Loucy (cell line): ENCODE measurements at regions not wholly inside any gene's neighbourhood (a gene's known extent, or its start where the extent isn't known, plus 50 kb on each side); places are given as distances from the start of the nearest gene placed in this dataset.

Source experiments
- H2AFZ ChIP-seq: fragments of 200-600 bp; sonication (generic); 2 replicates; pipeline ENCODE4 v1.6.0; 2016; ENCODE audit warnings: antibody characterized with exemption, mild to moderate bottlenecking, low read length, moderate library complexity
- H3F3A ChIP-seq: fragments of 200-600 bp; 2 replicates; pipeline ENCODE4 v1.6.0; 2016; ENCODE audit warnings: antibody characterized with exemption, low read depth, mild to moderate bottlenecking
- H3K27me3 ChIP-seq: fragments of 200-600 bp; sonication (generic); 2 replicates; pipeline ENCODE4 v1.6.1; 2014; ENCODE audit warnings: low read length, mild to moderate bottlenecking; ENCODE audit not compliant: insufficient read depth, poor library complexity, severe bottlenecking
- H3K36me3 ChIP-seq: fragments of 200-600 bp; sonication (generic); 2 replicates; pipeline ENCODE4 v1.6.1; 2016; ENCODE audit warnings: low read length; ENCODE audit not compliant: insufficient read depth
- H3K4me1 ChIP-seq: fragments of 200-600 bp; sonication (generic); 2 replicates; pipeline ENCODE4 v1.5.1; 2014; ENCODE audit warnings: low read length, mild to moderate bottlenecking; ENCODE audit not compliant: insufficient read depth, poor library complexity, severe bottlenecking
- H3K4me2 ChIP-seq: fragments of 200-600 bp; sonication (generic); 2 replicates; pipeline ENCODE4 v1.6.0; 2014; ENCODE audit warnings: antibody characterized with exemption, low read length, low read depth, mild to moderate bottlenecking; ENCODE audit not compliant: poor library complexity, severe bottlenecking
- H3K4me3 ChIP-seq: fragments of 200-600 bp; sonication (generic); 2 replicates; pipeline ENCODE4 v1.5.1; 2014; ENCODE audit warnings: low read length, mild to moderate bottlenecking, mixed read lengths; ENCODE audit not compliant: poor library complexity, severe bottlenecking
- H3K79me2 ChIP-seq: fragments of 200-600 bp; sonication (generic); 2 replicates; pipeline ENCODE4 v1.6.1; 2014; ENCODE audit warnings: low read length; ENCODE audit not compliant: insufficient read depth
- H3K9ac ChIP-seq: fragments of 200-600 bp; sonication (generic); 2 replicates; pipeline ENCODE4 v1.6.0; 2014; ENCODE audit warnings: mild to moderate bottlenecking, low read depth, low read length, moderate library complexity; ENCODE audit not compliant: poor library complexity, severe bottlenecking
- H3K9me2 ChIP-seq: fragments of 200-600 bp; sonication (generic); replicated peaks from 2 replicates; pipeline ENCODE4 v1.6.1; 2016; ENCODE audit warnings: low read depth, low read length, mixed read lengths
- H3K9me3 ChIP-seq: fragments of 200-600 bp; sonication (generic); 2 replicates; pipeline ENCODE4 v1.6.1; 2014; ENCODE audit warnings: mild to moderate bottlenecking, antibody characterized with exemption, low read length, low read depth; ENCODE audit not compliant: insufficient read depth
- H4K20me1 ChIP-seq: fragments of 200-600 bp; sonication (generic); 2 replicates; pipeline ENCODE4 v1.6.0; 2014; ENCODE audit warnings: antibody characterized with exemption, low read length, mild to moderate bottlenecking; ENCODE audit not compliant: insufficient read depth, poor library complexity, severe bottlenecking
- CTCF ChIP-seq: fragments of 200-600 bp; sonication (generic); conservative IDR thresholded peaks from 2 replicates; pipeline ENCODE4 v1.5.1; 2014; ENCODE audit warnings: mild to moderate bottlenecking, antibody characterized with exemption, low read length
- EZH2phosphoT487 ChIP-seq: fragments of 200-600 bp; IDR thresholded peaks from 2 replicates; pipeline ENCODE4 v1.6.1; 2018; ENCODE audit warnings: antibody characterized with exemption, mild to moderate bottlenecking, moderate library complexity, borderline replicate concordance

GRCh38 chr14:87405563-87405962 is 587.4 kb downstream of the GALC start:
- no peaks in the 10 kb centered on the region for H3K36me3 ChIP-seq
- H3K9me2 ChIP-seq = no peaks in the 10 kb centered on the region
- peaks cover 4% of the 10 kb centered on the region; the same call in 1 of the 2 replicates for H3K9me3 ChIP-seq
- no peak overlapping the region for H2AFZ ChIP-seq
- no peaks in the 10 kb centered on the region for H3K79me2 ChIP-seq
- H3K4me2 ChIP-seq = no peak overlapping the region
- H3K4me1 ChIP-seq = no peaks in the 10 kb centered on the region
- H3K27me3 ChIP-seq = no peaks in the 10 kb centered on the region
- no peak overlapping the region for H3K4me3 ChIP-seq
- no peak overlapping the region for H3K9ac ChIP-seq
- TF ChIP-seq CTCF (no peak), EZH2phosphoT487 (no peak)
- no peaks in the 10 kb centered on the region for H4K20me1 ChIP-seq
- H3F3A ChIP-seq = no peaks in the 10 kb centered on the region

GRCh38 chr14:87397499-87397898 is 595.5 kb downstream of the GALC start:
- Histone ChIP-seq H2AFZ (no peak overlapping the region), H3K4me2 (no peak overlapping the region)
- TF ChIP-seq EZH2phosphoT487 (no peak), CTCF (no peak)

GRCh38 chr14:87391066-87391465 is 601.9 kb downstream of the GALC start:
- Histone ChIP-seq H2AFZ (no peak overlapping the region), H3K4me2 (no peak overlapping the region), H3K36me3 (no peaks in the 10 kb centered on the region), H3F3A (no peaks in the 10 kb centered on the region), H3K4me1 (no peaks in the 10 kb centered on the region), H3K27me3 (no peaks in the 10 kb centered on the region), H3K9ac (no peak overlapping the region), H4K20me1 (no peaks in the 10 kb centered on the region), H3K9me3 (no peaks in the 10 kb centered on the region), H3K9me2 (no peaks in the 10 kb centered on the region), H3K79me2 (no peaks in the 10 kb centered on the region), H3K4me3 (no peak overlapping the region)
- TF ChIP-seq CTCF = no peak
- TF ChIP-seq EZH2phosphoT487 = no peak

More at GRCh38 chr14:87397499-87397898, 595.5 kb downstream of the GALC start:
- Histone ChIP-seq H3K4me3 (no peak overlapping the region), H3K36me3 (no peaks in the 10 kb centered on the region), H3F3A (no peaks in the 10 kb centered on the region), H3K9me2 (no peaks in the 10 kb centered on the region), H3K27me3 (no peaks in the 10 kb centered on the region), H4K20me1 (no peaks in the 10 kb centered on the region), H3K4me1 (no peaks in the 10 kb centered on the region), H3K9ac (no peak overlapping the region), H3K9me3 (no peaks in the 10 kb centered on the region), H3K79me2 (no peaks in the 10 kb centered on the region)
